CD4-positive, alpha-beta T cell treated with Interleukin-15 for 1 hour (primary cell): ENCODE measurements at regions not wholly inside any gene's neighbourhood (a gene's known extent, or its start where the extent isn't known, plus 50 kb on each side); places are given as distances from the start of the nearest gene placed in this dataset.
"Not testable (repeated sequence)": the region's sequence is repeated elsewhere in the genome, so short reads cannot be mapped to it uniquely, and the experiment has no call there.

Experiments
- DNase-seq: peaks from one replicate; pipeline ENCODE4 v3.0.0-alpha.2; 2020

DNA sequence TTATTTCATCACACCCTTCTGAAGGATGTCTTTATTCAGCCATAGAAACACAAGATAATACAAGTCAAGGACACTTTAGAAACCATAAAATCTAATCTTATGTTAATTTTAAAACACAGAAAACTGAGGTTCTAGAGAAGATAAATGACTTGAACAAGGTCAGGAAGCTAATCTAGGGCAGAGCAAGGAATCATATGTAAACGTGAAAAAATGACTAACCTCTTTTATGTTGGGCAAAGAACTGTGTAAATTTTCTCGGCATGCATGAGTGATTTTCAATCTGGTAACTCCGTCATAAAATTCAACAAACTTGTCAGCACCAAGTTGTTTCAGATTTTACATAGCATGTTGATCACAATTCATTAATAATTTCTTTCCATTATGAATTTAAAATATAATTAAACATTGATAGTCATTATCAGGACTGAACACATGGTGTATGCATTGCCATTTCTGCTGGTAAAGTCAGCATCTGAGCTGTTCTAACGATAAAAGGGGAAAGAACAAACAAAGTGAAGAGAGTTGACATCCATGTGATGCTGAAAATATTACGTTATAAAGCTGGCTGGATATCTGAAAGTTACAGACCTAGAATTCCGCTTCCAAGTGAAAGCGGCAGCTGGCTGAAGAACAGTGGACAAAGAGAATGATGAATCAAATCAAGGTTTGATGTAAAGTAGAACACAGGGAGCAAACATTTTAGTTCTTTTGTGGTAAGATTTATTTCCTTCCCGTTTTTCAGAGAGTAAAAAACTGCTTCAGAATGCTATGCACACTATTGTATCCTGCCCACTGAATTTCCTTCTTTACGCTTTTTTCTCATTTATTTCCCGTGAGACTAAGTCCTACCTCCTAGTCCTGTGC is 1037.4 kb upstream of the TMPRSS15 start:
- no peak for DNase-seq

DNA sequence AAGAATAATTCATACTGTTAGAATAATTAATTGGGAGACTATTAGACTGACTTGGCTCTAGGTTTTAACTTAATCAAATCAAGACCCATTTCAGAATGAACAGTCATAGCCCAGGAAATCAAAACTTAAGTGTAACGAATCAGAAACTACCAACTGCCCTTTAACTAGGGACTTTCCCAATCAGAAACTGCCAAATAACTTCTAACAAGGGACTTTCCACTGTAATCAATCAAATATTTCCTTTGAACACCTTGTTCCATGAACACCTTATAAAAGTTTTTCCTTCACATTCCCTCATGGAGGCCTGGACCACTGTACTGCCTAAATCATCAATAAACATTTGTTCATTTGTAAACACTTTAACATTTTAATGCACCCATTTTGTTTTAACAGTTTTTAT is 1054.7 kb upstream of the TMPRSS15 start:
- no peak for DNase-seq

GRCh38 chr21:19461481-19462205 is 1058.1 kb upstream of the TMPRSS15 start:
- DNase-seq = no peak

DNA sequence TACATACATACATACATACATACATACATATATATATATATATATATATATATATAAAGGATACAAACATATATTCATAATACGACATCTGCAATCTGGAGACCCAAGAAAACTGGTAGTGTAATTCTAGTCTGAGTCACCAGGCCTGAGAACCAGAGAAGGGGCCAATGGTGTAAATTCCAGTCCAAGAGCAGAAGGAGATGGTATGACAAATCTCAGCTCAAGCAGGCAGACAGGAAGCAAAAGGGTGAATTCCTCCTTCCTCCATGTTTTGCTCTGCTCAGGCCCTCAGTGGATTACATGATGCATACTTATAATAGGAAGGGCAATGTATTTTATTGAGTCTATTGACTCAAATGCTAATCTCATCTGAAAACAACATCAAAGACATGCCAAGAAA is 1060.4 kb upstream of the TMPRSS15 start:
- DNase-seq = no peak

- no peak for DNase-seq
Measured at GRCh38 chr21:19468991-19469715, 1065.6 kb upstream of the TMPRSS15 start.

GRCh38 chr21:19475525-19475924 is 1071.9 kb upstream of the TMPRSS15 start:
- no peak for DNase-seq

- DNase-seq = no peak
Measured at GRCh38 chr21:19489930-19490329, 1086.3 kb upstream of the TMPRSS15 start.

GRCh38 chr21:19490481-19490880 is 1086.9 kb upstream of the TMPRSS15 start:
- DNase-seq = no peak

DNA sequence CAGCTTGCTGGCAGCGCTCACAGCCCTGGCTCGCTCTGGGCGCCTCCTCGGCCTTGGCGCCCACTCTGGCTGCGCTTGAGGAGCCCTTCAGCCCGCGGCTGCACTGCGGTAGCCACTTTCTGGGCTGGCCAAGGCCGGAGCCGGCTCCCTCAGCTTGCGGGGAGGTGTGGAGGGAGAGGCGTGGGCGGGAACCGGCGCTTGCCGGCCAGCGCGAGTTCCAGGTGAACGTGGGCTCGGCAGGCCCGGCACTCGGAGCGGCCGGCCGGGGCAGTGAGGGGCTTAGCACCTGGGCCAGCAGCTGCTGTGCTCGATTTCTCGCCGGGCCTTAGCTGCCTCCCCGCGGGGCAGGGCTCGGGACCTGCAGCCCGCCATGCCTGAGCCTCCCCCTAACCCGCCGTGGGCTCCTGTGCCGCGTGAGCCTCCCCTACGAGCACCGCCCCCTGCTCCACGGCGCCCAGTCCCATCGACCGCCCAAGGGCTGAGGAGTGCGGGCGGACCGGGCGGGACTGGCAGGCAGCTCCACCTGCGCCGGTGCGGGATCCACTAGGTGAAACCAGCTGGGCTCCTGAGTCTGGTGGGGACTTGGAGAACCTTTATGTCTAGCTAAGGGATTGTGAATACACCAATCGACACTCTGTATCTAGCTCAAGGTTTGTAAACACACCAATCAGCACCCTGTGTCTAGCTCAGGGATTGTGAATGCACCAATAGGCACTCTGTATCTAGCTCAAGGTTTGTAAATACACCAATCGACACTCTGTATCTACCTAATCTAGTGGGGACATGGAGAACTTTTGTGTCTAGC is 1090.1 kb upstream of the TMPRSS15 start:
- not testable (repeated sequence) for DNase-seq

DNA sequence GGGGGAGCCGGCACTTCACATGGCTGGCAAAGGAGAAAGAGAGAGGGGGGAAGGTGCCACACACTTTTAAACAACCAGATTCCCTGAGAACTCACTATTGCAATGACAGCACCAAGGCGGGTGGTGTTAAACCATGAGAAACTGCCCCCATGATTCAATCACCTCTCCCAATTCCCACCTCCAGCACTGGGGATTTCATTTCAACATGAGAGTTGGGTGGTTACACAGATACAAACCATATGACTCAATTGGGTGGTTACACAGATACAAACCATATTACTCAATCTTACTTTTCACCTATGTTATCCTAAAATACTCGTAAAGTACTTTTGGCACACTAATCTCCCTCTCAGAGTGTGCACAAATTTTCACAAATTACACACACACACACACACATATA is 1097.5 kb upstream of the TMPRSS15 start:
- no peak for DNase-seq

DNA sequence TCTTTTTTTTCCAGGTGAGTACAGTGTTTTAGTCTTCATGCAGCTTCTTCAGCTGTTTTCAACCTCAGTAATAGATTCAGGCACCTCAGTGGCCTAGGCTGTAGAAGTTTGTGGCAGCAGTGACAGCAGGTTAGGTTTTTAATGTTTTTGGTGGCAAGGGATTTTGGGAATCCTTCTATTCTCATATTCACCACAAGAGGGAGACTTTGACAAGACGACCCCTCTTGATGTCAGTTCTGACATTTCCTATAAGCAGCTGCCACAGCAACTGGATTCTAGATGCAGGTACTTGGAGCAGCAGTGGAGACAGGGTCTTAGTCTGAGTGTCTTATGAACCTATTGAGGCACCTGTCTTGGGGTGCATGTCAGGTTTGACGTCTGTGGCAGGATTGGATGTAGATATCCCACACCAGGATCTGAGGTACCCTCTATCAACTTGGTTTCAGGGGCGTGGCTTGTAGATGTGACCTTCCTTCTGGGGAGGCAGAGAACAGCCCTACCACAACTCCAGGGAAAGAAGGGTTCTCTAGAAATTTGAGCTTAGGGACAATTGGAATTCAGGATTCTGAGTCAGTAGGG is 1104.2 kb upstream of the TMPRSS15 start:
- no peak for DNase-seq

DNA sequence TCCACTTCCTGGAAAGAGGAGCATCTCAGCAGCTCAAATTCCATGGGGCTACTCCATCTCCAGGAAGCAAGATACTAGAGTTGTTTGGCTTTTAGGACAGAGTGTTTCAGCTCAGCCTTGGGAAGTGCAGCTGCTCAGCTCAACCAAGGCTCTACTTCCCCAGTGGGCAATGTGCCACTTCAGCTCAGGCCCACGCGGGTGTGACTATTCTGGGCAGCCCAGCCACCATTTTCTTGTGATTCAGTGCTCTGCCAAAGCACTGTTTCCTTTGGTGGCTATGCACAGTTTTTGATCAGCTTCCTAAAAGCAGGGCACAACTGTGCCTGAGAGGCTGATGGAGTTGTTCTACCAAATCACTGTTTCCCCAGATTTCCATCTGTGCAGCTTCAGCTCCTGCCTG is 1104.9 kb upstream of the TMPRSS15 start:
- no peak for DNase-seq

DNA sequence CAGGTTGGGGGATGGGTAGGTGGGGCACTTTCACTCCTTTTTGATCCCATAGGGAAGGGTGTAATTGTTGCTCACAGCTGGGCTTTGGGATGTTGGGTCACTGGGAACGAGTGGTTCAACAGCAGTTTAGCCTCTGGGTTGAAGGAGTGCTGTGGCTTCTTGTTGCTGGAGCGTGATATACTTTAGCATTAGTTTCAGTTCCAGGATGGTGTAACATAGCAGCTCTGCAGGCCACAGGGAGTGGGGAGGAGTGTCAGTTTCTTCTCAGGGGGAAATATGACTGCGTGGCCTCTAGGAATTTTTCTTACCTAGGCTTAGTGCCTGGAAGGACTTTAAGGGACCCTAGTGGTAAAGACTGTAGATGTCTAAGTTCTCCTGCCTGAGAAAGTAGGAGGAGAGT is 1105.3 kb upstream of the TMPRSS15 start:
- no peak for DNase-seq

DNA sequence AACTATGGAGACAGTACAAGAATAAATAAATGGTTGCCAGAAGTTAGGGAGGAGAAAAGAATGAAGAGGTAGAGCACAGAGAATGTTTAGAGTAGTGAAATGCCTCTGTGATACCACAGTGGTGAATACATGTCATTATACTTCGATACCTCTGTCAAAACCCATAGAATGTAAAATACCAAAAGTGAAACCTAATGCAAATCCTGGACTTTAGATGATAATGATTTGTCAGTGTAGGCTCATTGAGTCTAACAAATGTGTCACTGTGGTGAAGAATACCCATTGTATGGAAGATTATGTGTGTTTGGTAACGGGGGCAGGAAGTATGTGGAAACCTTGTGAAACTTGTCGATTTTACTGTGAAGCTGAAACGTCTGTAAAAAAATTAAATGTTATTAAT is 1106.5 kb upstream of the TMPRSS15 start:
- no peak for DNase-seq

DNA sequence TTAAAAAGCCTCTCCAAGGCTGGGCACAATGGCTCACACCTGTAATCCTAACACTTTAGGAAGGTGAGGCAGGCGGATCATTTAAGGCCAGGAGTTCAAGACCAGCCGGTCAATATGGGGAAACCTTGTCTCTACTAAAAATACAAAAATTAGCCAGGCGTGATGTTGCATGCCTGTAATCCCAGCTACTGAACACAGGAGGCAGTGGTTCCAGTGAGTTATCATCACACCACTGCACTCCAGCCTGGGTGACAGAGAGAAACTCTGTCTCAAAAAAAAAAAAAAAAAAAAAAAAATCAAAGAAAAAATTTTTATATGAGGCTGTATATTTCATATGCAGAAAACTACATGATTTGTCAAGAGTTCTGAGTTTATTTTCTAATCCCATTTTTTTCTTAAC is 1107.1 kb upstream of the TMPRSS15 start:
- no peak for DNase-seq

DNA sequence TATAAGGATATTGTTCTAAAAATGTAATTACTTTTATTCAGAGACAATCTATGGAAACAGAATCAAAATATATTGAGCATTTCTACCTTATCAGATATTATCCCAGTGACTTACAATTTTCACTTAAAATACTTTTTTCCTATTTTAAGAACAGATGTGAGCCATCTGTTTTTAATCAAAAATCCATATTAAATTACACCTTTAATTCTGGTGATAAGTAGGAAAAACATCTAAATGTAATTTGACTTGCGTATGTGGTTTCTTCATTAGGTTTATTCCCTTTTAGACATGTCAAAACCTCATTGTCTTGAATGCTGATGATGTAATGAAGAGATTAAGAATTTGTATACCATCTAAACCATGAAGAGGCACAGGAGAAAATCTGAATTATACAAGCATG is 1118.8 kb upstream of the TMPRSS15 start:
- DNase-seq = no peak

GRCh38 chr21:19523061-19523460 is 1119.5 kb upstream of the TMPRSS15 start:
- no peak for DNase-seq

GRCh38 chr21:19523746-19524145 is 1120.2 kb upstream of the TMPRSS15 start:
- no peak for DNase-seq

GRCh38 chr21:19529031-19529430 is 1125.4 kb upstream of the TMPRSS15 start:
- DNase-seq = no peak

DNA sequence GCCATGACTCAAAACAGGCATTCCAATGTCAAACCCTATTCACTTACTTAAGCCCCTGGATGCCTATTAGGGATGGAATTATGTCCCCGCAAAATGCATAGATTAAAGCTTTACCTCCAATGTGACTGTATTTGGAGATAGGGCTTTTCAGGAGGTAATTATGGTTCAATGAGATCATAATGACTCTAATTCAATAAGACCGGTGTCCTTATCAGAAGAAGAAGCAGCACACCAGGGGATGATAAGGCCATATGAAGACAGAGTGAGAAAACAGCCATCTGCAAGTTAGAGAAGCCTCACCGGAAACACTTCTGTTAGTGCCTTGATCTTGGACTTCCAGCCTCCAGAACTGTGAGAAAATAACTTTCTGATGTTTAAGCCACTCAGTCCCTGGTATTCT is 1131.8 kb upstream of the TMPRSS15 start:
- DNase-seq = no peak

DNA sequence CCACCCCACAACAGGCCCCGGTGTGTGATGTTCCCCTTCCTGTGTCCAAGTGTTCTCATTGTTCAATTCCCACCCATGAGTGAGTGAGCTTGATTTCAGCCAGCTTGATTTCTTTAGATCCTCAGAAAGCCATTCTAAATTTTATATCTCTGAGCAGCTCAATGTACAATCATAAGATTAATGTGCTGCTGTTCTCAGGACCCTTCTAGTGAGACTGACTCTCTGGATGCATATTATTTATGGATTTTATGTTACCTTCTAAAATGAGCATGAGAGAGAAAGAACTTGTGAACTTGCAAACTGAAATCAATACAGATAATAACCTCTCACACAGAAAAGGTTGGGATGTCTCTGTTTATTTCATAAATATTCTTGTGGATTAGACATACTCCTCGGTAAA is 1133.5 kb upstream of the TMPRSS15 start:
- DNase-seq = no peak

DNA sequence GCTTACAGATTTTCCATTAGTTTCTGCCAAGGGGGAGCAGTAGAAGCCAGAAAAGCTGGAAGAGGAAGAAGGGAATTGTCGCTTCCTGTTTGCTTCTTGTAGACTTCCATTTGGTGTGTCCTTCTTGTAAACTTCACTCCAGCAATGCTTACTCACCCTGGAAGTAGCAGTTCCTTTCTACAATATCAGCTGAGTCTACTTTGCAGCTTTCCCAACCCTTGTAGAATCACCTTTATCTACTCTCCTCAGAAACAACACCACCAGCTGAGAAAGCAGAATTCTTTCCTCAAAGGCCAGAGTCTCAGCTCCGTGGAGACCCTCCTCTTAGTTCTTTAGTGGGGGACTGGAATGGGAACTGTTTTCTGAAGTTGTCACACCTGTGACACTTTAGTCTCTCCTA is 1136.7 kb upstream of the TMPRSS15 start:
- no peak for DNase-seq

GRCh38 chr21:19541602-19542001 is 1138.0 kb upstream of the TMPRSS15 start:
- no peak for DNase-seq
